IMR-90 (cell line): ENCODE measurements at regions not wholly inside any gene's neighbourhood (a gene's known extent, or its start where the extent isn't known, plus 50 kb on each side); places are given as distances from the start of the nearest gene placed in this dataset.

Source experiments
- BHLHE40 ChIP-seq: fragments of 150-350 bp; IDR thresholded peaks from 2 replicates; pipeline ENCODE4 v1.6.1; 2016; ENCODE audit warnings: mild to moderate bottlenecking, low read depth, low read length
- CTCF ChIP-seq: conservative IDR thresholded peaks from 2 replicates; pipeline ENCODE4 v1.5.1; 2012; ENCODE audit warnings: mild to moderate bottlenecking, low read depth, low read length, improper control_type of control experiment
- POLR2A ChIP-seq: IDR thresholded peaks from 2 replicates; pipeline ENCODE4 v1.6.1; 2012; ENCODE audit warnings: mild to moderate bottlenecking, low read depth, low read length
- RAD21 ChIP-seq: IDR thresholded peaks from 2 replicates; pipeline ENCODE4 v1.6.1; 2012; ENCODE audit warnings: low read length, improper control_type of control experiment

DNA sequence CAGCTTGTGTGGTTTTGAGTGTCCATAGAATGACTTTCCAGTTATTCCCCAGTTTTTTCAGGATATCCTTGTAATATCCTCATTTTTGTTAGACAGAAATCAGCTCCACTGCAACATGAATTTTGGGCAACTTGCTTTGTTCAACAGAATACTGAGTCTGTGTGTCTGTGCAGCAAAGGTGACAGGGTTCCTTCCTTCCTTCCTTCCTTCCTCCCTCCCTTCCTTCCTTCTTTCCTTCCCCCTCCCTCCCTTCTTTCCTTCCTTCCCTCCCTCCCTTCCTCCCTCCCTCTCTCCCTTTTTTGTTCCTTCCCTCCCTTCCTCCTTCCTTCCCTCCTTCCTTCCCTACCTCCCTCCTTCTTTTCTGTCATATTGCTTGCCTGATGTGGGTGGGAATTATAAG lies 496.5 kb downstream of the EPM2A start:
- TF ChIP-seq POLR2A (no peak), RAD21 (no peak), BHLHE40 (no peak), CTCF (no peak)
